ENCODE measurements at regions not wholly inside any gene's neighbourhood (a gene's known extent, or its start where the extent isn't known, plus 50 kb on each side); places are given as distances from the start of the nearest gene placed in this dataset.

- no peak for TF ChIP-seq TAF1 (IDR thresholded peaks at IDR 0.05; ENCODE audit: borderline replicate concordance, insufficient read depth, low read length)
Observed at GRCh38 chr1:216944864-216945510, 221.8 kb upstream of the ESRRG start.

DNA sequence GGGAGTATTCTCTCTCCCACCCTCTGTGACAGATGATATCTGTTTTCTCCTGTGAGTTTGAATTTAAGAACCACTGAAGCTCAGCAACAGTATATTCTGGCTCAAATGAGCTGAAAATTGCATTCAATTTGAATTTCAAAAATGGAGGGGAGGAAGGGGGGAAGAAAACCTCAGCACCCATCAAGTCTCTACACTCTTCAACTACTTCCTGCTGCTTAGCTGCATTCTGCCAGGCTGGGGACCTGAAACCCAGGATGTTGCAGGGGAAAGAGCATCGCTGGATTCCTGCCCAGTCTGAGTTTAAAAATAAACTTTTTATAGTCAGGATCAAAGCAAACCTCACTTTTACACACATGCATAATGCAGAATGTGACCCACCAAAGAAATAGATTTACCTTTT, 214.3 kb upstream of the ESRRG start:
- TF ChIP-seq FOXP2 (optimal IDR thresholded peaks at IDR 0.05; ENCODE audit: borderline replicate concordance, extremely low read depth, extremely low read length, insufficient read depth) = no peak
- no peak for TF ChIP-seq POLR2AphosphoS5 (IDR thresholded peaks at IDR 0.05; ENCODE audit: low read depth, low read length)

DNA sequence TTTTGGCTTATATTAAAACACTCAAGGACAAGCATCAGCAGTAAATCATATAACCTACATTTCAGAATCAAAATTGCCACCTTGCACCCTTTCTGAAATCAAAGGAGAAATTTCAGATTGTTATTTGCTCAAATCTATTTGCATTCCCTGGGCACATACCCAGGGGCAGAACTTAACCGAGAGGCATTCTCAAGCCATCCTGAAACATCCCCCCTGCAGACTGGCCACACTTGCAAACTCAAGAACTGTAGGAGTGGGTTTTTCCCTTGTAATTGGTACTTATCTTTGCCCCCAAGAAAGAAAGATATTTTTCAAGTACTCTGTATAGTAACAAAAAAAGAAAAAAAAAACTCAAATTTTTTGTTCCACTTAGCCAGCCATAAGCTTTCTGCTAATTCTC, 213.6 kb upstream of the ESRRG start:
- TF ChIP-seq TAF1 (IDR thresholded peaks at IDR 0.05; ENCODE audit: borderline replicate concordance, insufficient read depth, low read length) = no peak
- no peak for TF ChIP-seq FOXP2 (optimal IDR thresholded peaks at IDR 0.05; ENCODE audit: borderline replicate concordance, extremely low read depth, extremely low read length, insufficient read depth)
- TF ChIP-seq POLR2AphosphoS5 (IDR thresholded peaks at IDR 0.05; ENCODE audit: low read depth, low read length) = no peak
- TF ChIP-seq, protein P1, sequence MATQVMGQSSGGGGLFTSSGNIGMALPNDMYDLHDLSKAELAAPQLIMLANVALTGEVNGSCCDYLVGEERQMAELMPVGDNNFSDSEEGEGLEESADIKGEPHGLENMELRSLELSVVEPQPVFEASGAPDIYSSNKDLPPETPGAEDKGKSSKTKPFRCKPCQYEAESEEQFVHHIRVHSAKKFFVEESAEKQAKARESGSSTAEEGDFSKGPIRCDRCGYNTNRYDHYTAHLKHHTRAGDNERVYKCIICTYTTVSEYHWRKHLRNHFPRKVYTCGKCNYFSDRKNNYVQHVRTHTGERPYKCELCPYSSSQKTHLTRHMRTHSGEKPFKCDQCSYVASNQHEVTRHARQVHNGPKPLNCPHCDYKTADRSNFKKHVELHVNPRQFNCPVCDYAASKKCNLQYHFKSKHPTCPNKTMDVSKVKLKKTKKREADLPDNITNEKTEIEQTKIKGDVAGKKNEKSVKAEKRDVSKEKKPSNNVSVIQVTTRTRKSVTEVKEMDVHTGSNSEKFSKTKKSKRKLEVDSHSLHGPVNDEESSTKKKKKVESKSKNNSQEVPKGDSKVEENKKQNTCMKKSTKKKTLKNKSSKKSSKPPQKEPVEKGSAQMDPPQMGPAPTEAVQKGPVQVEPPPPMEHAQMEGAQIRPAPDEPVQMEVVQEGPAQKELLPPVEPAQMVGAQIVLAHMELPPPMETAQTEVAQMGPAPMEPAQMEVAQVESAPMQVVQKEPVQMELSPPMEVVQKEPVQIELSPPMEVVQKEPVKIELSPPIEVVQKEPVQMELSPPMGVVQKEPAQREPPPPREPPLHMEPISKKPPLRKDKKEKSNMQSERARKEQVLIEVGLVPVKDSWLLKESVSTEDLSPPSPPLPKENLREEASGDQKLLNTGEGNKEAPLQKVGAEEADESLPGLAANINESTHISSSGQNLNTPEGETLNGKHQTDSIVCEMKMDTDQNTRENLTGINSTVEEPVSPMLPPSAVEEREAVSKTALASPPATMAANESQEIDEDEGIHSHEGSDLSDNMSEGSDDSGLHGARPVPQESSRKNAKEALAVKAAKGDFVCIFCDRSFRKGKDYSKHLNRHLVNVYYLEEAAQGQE (IDR thresholded peaks at IDR 0.05; ENCODE audit: insufficient read depth in 1 of 2, low read depth in 2 of 2, low read length in 2 of 2) = no peak
- TF ChIP-seq SIN3A (IDR thresholded peaks at IDR 0.05; ENCODE audit: borderline replicate concordance, insufficient read depth, low read length) = no peak

DNA sequence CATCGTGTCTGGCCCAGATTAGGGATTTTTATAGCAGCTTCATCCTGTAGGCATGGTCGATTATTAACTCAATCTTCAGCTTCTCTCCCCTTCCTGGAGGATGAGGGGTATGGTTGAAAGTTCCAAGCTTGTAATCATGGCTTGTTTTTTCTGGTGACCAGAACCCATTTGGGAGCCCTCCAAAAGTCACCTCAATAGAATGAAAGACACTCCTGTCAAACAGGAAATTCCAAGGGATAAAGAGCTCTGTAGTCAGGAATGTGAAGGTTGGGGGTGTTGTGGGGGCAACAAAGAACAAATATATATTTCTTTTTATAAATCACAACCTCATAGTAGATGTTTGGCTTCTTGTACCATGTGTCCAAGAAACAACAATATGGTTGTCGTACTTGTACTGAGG, 212.7 kb upstream of the ESRRG start:
- no peak for TF ChIP-seq POLR2AphosphoS5 (IDR thresholded peaks at IDR 0.05; ENCODE audit: low read depth, low read length)
- TF ChIP-seq SIN3A (IDR thresholded peaks at IDR 0.05; ENCODE audit: borderline replicate concordance, insufficient read depth, low read length) = no peak
- no peak for TF ChIP-seq TAF1 (IDR thresholded peaks at IDR 0.05; ENCODE audit: borderline replicate concordance, insufficient read depth, low read length)
- TF ChIP-seq FOXP2 (optimal IDR thresholded peaks at IDR 0.05; ENCODE audit: borderline replicate concordance, extremely low read depth, extremely low read length, insufficient read depth) = no peak
- TF ChIP-seq, protein P1 (IDR thresholded peaks at IDR 0.05; ENCODE audit: insufficient read depth in 1 of 2, low read depth in 2 of 2, low read length in 2 of 2) = no peak

DNA sequence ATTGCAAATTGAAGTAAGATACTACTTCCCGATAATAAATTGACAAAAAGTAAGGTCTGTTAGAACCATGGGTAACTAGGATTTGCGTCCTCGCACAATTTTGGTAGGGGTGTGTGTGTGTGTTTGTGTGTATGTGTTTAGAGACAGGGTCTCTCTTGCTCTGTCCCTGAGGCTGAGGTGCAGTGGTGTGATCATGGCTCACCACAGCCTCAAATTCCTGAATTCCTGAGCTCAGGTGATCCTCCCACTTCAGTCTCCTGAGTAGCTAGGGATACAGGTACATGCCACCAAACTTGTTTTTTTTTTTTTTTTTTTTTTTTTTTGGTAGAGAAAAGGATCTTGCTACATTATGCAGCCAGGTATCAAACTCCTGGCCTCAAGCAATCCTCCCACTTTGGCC, 209.2 kb upstream of the ESRRG start:
- no peak for TF ChIP-seq POLR2AphosphoS5 (IDR thresholded peaks at IDR 0.05; ENCODE audit: low read depth, low read length)
- TF ChIP-seq TAF1 (IDR thresholded peaks at IDR 0.05; ENCODE audit: borderline replicate concordance, insufficient read depth, low read length) = no peak

DNA sequence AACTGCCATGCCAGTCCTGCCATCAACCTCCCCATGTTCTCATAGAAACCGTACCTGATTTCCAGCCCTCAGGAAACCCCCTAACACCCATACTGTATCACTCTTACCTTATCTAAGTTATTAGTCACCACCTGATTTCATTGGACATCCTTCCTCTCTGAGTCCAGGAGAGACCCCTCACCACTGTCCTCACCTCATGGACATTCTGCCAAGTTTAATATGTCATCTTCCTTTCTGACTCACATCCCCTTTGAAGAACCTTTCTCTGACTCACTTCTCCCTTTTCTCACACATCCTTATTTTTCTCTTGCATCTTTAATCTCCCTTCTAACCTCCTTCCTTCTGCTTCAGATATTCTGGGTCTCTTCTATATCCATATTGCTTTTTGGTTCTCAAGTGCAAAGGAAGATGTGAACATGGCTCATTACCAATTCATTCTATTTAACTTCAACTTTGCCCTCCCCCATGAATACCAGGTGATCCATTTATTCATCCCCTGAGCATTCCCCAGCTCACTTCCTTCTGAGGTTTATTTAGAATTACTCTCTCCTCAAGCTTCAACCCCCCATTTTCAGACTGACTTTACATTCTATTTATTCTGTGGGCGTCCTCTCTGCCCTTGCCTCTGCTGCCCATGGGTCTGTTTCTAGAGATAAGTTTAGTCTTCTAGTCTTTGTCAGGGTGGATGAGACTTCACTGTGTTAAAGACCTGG, 206.8 kb upstream of the ESRRG start:
- no peak for TF ChIP-seq TAF1 (IDR thresholded peaks at IDR 0.05; ENCODE audit: borderline replicate concordance, insufficient read depth, low read length)
- TF ChIP-seq POLR2AphosphoS5 (IDR thresholded peaks at IDR 0.05; ENCODE audit: low read depth, low read length) = no peak
- no peak for TF ChIP-seq FOXP2 (optimal IDR thresholded peaks at IDR 0.05; ENCODE audit: borderline replicate concordance, extremely low read depth, extremely low read length, insufficient read depth)
- TF ChIP-seq, protein P1 (IDR thresholded peaks at IDR 0.05; ENCODE audit: insufficient read depth in 1 of 2, low read depth in 2 of 2, low read length in 2 of 2) = no peak
- TF ChIP-seq SIN3A (IDR thresholded peaks at IDR 0.05; ENCODE audit: borderline replicate concordance, insufficient read depth, low read length) = no peak

Data from PFSK-1 (cell line).